Amniotic epithelial cell (primary cell): ENCODE measurements at regions not wholly inside any gene's neighbourhood (a gene's known extent, or its start where the extent isn't known, plus 50 kb on each side); places are given as distances from the start of the nearest gene placed in this dataset.

Source experiments
- DNase-seq: peaks from one replicate; pipeline ENCODE4 v3.0.0-alpha.2; 2010; ENCODE audit warnings: low read depth

GRCh38 chr15:69816522-69816921, 281.2 kb downstream of the TLE3 start:
- no peak for DNase-seq

DNA sequence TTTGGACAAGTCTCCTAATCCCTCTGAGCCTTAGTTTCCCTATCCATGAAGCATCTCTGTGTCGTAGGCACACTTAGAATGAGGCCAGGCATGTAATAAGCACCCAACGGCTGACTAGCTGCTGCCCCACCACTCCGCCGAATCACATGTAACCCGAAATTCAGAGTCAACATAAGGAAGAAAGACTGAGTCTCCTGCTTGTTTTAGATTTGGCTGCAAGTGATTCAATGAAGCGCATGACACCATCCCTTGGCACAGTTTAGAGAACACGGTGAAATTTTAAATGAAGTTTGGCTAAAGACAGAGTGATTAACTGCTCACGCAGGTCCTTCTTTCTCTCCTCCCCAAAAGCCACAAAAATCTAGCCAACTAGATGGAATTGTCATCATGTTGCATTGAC, 279.2 kb downstream of the TLE3 start:
- DNase-seq, result no peak

GRCh38 chr15:69819371-69819770, 278.3 kb downstream of the TLE3 start:
- DNase-seq, result no peak

DNA sequence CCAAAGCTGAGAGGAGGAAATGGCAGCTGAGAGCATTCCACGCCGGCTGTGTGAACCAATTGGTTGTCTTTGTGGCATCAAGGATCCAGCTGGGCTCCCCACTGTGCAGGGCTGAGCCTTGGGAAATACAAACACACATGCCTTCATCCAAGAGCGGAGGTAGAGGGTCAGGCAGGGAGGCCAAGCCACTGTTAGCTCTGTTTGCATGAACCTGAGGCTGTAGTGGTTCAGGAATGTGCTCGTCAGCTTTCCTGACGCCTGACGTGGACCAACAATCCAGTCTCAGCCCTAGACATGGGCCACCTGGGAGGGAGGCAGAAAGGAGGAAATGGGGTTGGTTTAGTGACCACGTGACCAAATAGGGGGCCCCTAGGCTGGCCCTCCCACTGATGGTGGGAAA, 276.9 kb downstream of the TLE3 start:
- no peak for DNase-seq

DNA sequence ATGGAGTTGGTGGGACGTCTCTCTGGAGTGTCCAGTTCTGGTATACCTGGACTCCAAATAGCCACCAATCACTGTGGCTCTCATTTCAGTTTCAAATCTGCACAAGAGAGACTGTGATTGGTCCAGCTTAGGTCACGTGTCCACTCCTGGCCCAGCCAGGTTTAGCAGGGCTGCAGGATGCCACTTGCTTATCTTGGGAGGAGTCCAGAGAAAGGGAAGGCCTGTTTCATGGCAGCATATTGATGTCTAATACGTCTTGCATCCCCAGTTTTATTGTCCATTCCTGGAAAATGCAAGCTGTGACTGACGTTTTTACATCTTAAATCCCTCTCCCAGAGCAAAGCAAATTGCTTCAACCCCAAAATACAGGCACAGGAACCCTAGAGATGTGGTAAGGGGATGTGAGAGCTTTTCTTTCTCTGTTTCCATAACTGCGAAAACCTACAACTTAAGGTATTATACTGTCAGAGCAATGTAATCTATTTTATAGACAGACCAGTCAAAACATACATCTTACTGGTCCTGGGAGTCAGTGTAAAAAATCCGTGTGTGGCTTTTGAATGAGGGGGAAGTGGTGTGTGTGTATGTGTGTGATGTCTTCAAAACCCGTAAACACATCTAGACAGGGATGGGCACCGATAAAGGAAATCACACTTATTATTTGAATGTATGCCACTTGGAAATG, 274.4 kb downstream of the TLE3 start:
- DNase-seq, result no peak

GRCh38 chr15:69824075-69824876, 273.4 kb downstream of the TLE3 start:
- no peak for DNase-seq

- no peak for DNase-seq
Observed at GRCh38 chr15:69824877-69825406, 272.8 kb downstream of the TLE3 start.

DNA sequence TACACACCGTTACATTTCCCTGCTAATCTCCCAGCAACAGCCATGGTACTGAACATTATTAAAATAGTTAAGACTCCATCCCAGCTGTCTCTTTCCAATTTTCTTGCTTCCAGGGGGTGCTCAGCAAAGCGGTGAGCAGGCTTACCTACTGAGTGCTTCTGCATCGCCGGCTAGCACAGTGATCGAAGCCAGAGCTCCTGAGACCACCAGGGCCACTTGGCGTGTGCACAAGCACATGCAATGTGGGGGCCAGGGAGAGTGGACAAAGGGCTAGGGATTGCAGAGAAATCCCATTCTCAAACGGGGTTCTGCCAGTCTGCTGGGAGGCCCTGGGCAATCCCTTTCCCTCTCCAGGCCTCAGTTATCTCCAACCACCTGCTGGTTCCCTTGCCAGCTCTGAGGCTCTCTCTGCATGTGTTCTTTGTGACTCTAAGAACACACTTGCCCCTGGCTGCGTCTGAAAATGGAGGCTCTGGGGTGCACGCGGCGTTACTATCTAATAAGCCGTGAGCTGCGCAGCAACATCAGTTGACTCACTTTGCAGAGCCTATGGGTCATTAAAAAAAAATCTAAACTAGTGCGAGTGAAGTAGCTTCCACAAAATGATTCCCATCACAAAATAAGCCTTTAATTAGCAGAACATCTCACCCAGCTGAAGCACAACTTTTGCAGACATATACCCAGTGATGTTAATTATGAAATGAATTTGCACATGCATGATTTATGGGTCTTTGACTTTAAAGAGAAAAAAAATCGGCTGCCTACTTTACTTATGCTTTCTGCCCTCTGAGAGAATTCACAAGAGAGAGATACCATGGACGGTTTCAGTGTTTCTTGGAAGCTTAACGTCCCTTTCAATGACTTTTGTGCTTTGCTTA, 271.5 kb downstream of the TLE3 start:
- no peak for DNase-seq

DNA sequence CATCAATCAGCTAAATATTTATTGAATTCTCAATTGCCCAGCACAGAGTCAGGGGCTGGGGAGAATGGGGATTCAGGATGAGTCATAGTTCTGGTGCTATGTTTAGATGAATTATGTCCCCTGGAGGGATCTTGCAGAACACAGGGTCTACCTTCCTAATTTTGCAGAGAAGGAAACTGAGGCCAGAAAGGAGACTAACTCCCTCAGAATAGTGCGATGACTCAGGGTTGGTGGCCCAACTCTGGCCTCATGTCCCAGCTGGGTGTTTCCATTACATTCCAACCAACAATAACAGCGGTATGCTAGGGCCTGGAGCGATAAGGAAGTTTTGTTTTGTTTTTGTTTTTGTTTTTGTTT, 270.9 kb downstream of the TLE3 start:
- DNase-seq, result no peak

GRCh38 chr15:69827751-69828150, 270.0 kb downstream of the TLE3 start:
- no peak for DNase-seq

DNA sequence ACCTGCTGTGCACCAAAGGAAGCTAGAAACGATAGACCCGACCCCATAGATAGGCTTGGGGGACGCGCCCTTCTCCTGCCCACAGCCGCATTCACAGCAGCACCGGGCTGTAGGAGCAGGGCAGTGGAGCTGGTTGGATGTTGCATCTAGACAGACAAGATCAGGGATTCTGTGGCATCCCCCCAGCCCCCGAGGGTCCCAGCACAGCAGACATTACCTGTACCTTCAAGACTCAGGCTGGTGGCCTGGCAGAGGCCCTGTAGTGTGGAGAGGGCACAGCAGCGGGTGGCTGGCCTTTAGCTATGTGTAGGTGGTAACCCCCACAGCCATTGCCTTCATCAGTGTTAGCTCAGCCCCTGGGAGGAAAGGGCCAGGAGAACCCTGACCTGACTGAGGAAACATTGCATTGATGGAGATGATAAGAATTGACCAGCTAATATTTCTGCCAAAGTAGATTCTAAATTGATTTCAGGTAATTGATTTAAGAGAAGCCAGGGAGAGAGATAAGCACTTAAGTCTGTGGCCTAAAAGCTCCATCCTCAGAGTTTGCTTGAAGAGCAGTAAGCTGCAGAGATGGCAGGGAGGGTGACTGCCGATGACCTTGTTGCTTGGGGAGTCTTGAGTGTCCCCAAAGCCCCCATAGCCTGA, 269.4 kb downstream of the TLE3 start:
- DNase-seq, result no peak

- no peak for DNase-seq
Observed at GRCh38 chr15:69829974-69830373, 267.7 kb downstream of the TLE3 start.

DNA sequence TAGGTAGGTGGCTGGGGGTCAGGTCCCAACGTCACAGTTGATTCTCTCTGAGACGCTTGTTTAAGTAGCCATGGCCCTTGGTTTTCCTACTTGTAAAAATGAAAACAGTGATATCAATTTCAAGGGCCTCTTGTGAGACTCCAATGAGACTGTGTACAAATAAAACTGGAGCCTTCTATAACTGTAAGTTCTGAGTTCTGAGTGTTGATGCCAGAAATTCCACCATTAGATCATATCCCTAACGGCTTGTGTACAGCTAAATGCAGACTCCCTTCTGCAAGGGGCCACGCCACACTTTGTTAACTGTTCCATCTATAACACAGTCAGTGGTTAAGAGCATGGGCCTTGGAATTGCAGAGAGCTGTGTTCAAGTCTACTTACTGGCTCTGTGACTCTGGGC, 267.3 kb downstream of the TLE3 start:
- DNase-seq, result no peak

- DNase-seq, result no peak
Observed at GRCh38 chr15:69830876-69831275, 266.8 kb downstream of the TLE3 start.

DNA sequence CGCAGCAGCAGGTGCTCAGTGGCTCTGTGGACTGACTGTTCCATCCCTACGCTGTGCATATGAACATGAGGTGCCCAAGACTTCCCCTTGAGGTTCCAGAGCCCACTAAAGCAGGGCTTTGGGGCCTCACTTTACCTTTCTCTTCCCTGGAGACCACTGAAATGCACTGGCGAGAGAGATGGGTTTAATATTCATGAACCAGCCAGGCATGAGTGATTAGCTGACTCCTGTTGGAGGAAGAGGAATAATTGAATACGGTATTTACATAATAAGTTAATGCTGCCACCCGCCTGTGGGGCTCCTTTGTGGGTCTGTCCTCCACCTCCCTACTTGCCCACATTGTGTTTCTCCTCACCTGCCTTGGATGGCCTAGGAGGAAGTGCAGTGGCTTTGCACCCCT, 263.4 kb downstream of the TLE3 start:
- no peak for DNase-seq

- no peak for DNase-seq
Observed at GRCh38 chr15:69834761-69835160, 263.0 kb downstream of the TLE3 start.

GRCh38 chr15:69836048-69836447, 261.7 kb downstream of the TLE3 start:
- no peak for DNase-seq

DNA sequence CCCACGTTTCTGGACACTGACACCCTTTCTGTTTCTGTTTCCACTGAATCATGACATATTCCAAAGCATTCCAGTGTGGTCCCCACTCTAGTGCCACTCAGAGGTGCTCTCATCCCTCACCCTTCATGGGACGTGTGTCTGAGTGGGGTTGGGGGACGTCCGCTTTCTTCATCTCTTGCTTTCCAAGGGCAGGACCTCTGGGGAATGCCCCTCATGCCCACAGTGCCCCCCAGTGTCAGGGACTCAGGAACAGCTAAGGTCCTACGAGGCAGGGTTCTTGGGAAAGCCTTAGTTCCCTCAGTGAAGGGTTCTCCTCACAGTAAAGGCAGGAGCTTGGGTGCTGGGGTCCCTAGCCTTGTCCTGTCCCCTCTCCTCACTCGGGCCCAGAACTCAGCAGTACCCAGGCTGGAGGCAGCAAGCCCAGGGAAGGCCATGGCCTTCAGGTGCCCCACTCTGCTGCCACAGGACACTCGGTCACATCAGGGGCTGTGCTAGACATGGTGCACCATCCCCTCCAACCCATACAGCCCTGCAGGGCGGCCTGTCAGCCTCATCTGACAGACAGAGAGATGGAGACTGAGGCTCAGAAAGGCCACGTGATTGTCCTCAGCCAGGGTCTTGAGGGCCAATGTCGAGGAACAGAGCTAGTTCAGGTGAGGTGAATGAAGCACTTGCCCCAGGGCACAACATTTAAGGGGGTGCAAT, 261.0 kb downstream of the TLE3 start:
- no peak for DNase-seq

DNA sequence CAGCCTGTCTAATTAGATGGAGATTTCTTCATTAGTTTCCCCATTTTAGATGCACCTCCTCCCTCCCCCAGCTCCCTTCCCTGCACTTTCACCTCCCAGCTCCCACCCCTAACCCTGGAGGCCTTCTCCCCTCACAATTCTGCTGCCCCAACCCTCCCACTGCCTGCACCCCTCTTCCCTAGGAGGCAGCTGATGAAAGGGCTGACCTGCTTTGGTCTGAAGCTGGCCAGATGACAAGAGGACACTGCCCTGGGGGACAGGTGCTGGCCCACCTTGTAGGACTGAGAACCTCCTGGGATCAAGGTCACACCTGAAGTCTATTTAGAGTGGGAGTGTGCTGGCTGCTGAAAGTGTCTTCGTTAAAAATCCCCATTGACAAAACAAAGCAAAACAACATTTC, 259.4 kb downstream of the TLE3 start:
- no peak for DNase-seq

DNA sequence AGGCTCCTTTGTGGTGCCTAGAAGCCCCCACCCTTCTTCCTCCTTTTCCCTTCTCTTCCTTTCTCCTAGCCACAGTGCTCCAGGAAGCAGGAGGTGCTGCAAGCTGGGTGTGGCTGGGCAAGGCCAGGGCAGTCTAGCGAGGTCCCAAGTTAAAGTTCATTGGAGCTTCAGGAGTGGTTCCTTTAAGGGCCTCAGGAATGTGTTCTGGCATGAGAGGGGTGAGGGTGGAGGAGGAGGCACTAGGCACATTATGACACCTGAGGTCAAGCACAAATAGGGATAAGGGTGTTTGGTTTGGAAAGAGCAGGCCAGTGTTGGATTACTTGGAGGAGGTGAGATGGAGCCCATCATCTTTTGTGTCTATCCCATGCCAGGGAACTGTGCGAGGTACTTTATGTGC, 258.7 kb downstream of the TLE3 start:
- no peak for DNase-seq

DNA sequence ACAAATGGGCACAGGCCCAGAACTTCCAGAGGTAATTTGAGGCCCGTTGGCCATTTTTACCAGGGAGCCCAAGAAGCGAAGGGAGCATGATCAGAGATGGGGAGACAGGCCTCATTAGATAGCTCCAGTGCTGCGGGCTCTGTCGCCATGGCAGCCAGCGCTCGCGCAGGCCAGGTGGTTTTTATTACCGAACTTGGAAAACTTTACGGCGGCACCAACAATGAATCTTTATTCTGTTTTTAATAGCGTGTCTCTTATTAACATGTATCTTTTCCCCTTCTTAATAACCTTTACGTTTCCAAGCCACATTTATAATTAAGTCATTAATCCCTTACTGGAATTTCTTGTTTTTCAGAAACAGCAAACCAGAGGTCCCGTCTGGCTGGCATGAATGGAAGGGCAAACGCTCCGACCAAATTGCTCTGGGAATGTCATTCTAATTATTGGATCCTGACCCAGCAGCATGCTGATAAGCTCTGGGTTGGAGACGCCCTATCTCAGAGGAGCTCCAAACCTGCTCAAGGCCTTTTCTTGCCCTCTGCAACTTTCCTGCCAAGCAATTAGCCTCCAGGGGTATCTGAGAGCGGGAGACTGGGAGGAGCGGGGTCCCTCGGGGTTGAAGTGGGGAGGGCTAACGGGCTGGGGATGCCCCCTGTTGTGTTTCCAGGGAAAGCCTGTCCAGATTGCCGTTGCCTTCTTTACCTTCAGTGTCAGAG, 256.4 kb downstream of the TLE3 start:
- no peak for DNase-seq
